ENCODE measurements at regions not wholly inside any gene's neighbourhood (a gene's known extent, or its start where the extent isn't known, plus 50 kb on each side); places are given as distances from the start of the nearest gene placed in this dataset.

DNA sequence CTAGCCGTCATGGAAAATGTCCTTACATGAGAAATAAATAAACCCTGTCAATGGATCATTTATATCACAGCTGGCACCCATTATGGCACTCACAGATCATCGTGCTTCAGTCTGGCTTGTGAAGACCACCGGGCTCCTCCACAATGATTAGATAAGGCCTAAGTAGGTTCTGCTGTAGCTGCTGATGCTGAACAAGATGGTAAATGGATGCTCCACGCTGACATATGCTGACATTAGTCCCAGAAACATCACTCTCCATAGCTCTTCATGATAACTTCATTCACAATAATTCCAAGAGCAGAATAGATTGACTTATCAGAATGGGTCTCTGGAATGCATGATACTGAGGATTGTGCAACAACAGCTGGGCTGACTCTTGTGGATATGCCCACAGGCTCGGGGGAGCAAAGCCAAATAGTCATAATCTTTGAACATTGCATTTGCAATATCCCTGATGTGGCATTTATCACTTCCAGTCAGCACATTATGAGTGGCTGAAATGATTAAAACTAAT, 63.8 kb upstream of the RXFP2 start:
- ATAC-seq, result no peak
- no peak for DNase-seq (ENCODE audit: low spot score)

DNA sequence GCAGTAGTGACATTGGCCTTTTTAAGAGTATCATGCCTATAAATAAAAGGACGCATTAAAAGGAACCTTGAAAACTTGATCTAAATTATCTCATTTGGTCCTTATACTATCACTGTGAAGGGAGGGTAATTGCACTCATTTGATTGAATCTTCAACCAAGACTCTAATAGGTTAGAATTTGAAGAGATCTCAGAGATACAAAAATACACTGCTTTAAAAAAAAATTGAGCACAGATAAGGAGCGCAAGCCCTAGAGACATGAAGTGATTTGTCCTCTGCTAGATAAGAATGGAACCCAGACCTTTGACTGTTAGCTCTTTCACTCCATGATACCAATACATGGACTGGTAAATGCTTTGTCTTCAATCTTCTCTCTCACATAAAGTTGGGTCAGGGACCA, 58.2 kb upstream of the RXFP2 start:
- no peak for ATAC-seq
- DNase-seq (ENCODE audit: low spot score), result no peak

DNA sequence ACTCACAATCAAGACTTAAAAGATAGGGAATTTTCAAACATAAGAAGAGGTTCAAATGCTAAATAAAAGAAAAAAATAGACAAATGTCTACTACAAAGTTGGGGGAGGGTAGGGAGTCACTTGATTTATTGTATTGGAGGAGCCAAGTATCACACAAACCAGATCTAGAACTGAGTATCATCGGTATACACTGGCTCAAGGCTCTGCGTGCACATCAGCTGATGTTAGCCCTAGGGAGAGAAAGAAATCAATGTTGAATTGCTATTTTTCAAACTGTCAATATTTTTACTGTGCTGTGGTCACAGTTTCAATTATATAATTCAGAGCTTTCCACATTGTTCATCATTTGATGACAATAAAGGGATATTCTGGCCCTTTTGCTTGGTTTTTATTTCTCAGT, 54.9 kb upstream of the RXFP2 start:
- no peak for DNase-seq (ENCODE audit: low spot score)
- ATAC-seq, result no peak

DNA sequence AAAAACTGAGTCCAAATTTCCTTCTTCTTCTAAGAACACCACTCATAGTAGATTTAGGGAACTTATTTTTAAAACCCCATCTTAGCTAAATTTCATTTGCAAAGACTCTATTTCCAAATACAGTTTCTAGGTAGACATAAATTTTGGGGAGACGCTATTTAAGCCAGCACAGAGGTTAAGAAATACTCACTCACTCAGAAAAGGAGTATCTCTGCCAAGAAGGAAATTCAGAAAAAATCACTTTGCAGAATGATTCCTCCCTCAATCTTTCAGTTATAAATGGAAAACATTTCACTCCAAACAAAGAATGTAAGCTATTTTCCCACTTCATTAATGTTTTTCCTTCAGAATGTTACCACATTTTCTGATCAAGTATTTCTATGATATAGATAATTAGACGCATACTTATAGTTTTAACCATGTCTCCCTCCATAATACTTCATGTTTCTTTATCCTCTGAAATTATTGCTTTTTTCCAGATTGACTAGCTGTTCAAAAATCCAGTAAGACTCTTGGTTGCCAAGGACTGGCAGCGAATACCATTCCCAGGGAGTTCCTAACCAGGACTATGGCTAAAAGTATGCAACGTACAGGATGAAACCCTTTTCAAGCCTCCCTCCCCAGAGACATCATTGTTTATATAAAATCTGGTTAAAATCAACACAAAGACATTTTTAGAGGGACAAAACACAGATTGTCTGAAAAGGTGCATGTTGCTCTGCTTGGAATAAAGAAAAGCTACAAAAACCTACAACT, 52.5 kb upstream of the RXFP2 start:
- ATAC-seq (no peak), DNase-seq (ENCODE audit: low spot score) (no peak)

All from left lobe of liver (tissue), 2 donors.